ENCODE measurements at regions not wholly inside any gene's neighbourhood (a gene's known extent, or its start where the extent isn't known, plus 50 kb on each side); places are given as distances from the start of the nearest gene placed in this dataset.
"Not testable (repeated sequence)": the region's sequence is repeated elsewhere in the genome, so short reads cannot be mapped to it uniquely, and the experiment has no call there.

DNA sequence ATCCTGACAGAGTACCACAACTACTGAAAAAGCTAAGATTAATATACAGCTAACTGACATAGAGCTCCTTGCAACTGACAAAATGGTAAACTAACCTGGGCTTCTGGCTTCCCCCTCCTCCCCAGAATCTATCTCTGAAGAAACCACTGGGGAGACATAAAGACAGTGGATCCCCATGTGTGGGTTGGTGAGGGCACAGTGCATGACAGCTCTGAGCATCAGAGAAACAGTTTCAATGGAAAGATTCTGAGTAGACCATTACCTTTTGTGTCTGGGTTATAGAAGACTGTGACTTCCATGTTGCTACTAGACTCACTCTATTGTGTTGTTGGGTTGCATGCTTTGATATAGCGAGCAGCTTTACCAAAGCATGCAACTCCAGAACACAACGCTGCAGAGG lies 247.4 kb downstream of the EFCAB11 start:
- ATAC-seq (peak; percentile 81), DNase-seq (no peak)
- H3K4me1 Mint-ChIP-seq: peaks cover 45% of the 10 kb centered on the region
- no peak overlapping the region for H3K4me3 Mint-ChIP-seq
- peaks cover 7% of the 10 kb centered on the region for H3K36me3 Mint-ChIP-seq (ENCODE audit: low read depth)
- H3K9me3 Mint-ChIP-seq: peaks cover 26% of the 10 kb centered on the region
- no peaks in the 10 kb centered on the region for H3K27me3 Mint-ChIP-seq
- H3K27ac Mint-ChIP-seq: no peak overlapping the region

- Mint-ChIP-seq H3K4me1 (peaks cover 54% of the 10 kb centered on the region), H3K27ac (peak overlapping the region; percentile 59)
Measured at GRCh38 chr14:89702876-89703200, 251.7 kb downstream of the EFCAB11 start.

DNA sequence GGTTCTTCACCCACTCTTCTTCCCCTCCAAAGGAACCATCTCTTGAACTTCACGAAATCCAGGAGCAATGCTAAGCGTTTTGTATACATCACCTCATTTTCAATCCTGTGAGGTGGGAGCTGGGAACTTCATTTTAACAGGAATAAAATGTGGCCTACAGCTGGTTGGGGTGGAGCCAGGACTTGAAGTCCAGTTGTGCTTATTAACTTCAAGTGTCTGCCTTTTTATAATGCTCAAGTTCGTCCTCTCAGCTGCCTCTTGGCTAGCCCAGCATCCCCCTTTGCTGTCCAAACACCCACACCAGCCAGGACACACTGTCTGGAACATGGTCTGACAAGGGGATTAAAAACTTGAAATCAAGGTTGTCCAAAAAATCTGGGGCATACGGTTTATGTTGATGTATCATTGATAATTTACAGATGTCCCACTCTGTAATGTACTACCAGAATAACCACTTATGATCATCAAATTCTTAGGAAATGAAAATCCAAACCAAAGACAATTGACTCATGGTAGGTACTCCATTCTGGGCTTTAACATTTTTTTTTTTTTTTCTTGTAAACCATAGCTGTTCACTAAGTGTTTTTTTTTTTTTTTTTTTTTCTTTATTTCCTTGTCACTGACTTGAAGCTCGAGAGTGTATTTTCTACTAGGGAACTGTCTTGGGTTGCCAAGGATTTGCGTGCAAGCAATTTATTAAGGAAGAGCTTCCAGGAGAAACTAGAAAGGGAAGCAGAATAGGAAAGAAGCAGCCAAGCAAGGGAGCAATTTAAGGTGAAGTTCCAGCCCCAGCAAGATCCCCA lies 252.3 kb downstream of the EFCAB11 start:
- ATAC-seq: no peak

More at GRCh38 chr14:89702876-89703200, 251.7 kb downstream of the EFCAB11 start:
- Mint-ChIP-seq H3K27me3 (no peaks in the 10 kb centered on the region), H3K36me3 (ENCODE audit: low read depth) (peaks cover 7% of the 10 kb centered on the region), H3K4me3 (no peak overlapping the region), H3K9me3 (peaks cover 19% of the 10 kb centered on the region)
- no peak for ATAC-seq
- DNase-seq: no peak

DNA sequence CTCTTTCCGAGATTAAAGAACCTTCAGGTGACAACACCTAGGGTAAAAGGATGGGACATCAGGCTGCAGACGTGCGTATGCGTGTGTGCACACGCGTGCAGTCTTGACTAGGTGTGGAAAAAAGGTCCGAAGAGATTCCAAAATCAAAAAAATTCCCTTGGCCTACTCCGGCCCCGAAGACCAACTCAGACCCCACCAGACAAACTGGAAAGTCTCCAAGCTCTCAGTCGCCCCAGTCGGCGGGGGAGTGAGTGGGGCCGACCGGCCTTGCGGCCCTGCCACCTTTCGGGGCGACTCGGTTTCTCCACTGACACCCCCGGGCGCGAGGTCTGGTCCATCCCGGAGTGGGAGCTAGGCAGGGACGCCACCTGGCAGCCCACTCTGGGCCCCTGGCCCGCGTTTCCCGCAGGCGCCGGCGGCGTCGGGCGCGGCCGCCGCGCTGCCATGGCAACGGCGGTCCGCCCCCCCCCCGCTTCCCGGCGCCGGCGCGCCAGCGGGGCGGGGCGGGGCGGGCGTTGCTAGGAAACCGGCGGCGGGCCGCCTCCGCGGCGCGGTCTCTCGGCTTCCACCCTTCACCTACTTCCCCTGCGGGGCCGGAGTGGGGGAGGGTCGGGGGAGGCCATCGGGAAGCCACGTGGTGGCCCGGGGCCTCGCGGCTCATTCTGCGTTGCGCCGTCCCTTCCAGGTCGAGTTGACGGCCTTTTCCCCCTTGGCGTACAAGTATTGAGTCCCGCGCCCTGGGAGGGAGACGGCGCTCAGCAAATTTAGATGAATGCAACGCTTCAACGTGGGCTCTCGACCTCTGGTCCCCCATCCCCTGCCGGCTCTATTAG lies 253.1 kb downstream of the EFCAB11 start:
- H3K4me1 Mint-ChIP-seq: peaks cover 56% of the 10 kb centered on the region
- peak overlapping the region; percentile 65 for H3K4me3 Mint-ChIP-seq
- ATAC-seq (peak; percentile 78), DNase-seq (peak; percentile 90)
- no peaks in the 10 kb centered on the region for H3K27me3 Mint-ChIP-seq
- peak overlapping the region; percentile 92 for H3K27ac Mint-ChIP-seq
- H3K9me3 Mint-ChIP-seq: peaks cover 23% of the 10 kb centered on the region
- peaks cover 11% of the 10 kb centered on the region for H3K36me3 Mint-ChIP-seq (ENCODE audit: low read depth)

More for the DNA sequence above, 252.3 kb downstream of the EFCAB11 start:
- Mint-ChIP-seq H3K36me3 (ENCODE audit: low read depth) (peaks cover 11% of the 10 kb centered on the region), H3K4me1 (peaks cover 57% of the 10 kb centered on the region), H3K27me3 (no peaks in the 10 kb centered on the region), H3K9me3 (peaks cover 23% of the 10 kb centered on the region), H3K4me3 (peak overlapping the region; percentile 65), H3K27ac (peak overlapping the region; percentile 92)
- DNase-seq: no peak

DNA sequence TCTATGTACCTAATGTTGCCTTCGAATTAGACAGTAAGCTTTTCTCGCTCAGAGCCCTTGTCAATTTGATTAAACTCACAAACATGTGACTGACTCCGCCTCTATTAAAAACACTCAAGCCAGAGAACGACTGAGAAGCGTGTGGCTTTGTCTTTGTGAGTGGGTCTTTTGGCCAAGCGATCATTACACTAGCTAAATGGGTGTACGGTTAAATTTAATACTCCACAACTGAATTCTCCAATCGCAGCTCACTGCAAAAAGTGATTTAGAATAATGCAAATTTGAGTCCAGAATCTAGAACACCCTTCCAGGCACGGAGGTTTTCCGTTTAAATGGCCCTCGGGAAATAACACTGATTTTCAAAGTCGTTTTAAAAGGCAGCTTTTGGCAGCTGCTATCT lies 253.7 kb downstream of the EFCAB11 start:
- peaks cover 11% of the 10 kb centered on the region for H3K36me3 Mint-ChIP-seq (ENCODE audit: low read depth)
- H3K4me3 Mint-ChIP-seq: peak overlapping the region; percentile 61
- H3K27me3 Mint-ChIP-seq: no peaks in the 10 kb centered on the region
- no peak for ATAC-seq
- no peak for DNase-seq
- H3K27ac Mint-ChIP-seq: peak overlapping the region; percentile 65
- peaks cover 51% of the 10 kb centered on the region for H3K4me1 Mint-ChIP-seq
- H3K9me3 Mint-ChIP-seq: peaks cover 23% of the 10 kb centered on the region

GRCh38 chr14:89699071-89699470 lies 255.5 kb downstream of the EFCAB11 start:
- ATAC-seq: no peak
- H3K36me3 Mint-ChIP-seq (ENCODE audit: low read depth): peaks cover 11% of the 10 kb centered on the region
- H3K9me3 Mint-ChIP-seq: peaks cover 19% of the 10 kb centered on the region
- H3K4me3 Mint-ChIP-seq: no peak overlapping the region
- no peak for DNase-seq
- H3K4me1 Mint-ChIP-seq: peaks cover 43% of the 10 kb centered on the region
- H3K27me3 Mint-ChIP-seq: no peaks in the 10 kb centered on the region
- H3K27ac Mint-ChIP-seq: no peak overlapping the region

GRCh38 chr14:89697281-89698060 lies 257.1 kb downstream of the EFCAB11 start:
- no peak overlapping the region for H3K4me3 Mint-ChIP-seq
- peak; percentile 35 for ATAC-seq
- H3K27me3 Mint-ChIP-seq: no peaks in the 10 kb centered on the region
- DNase-seq: no peak
- H3K27ac Mint-ChIP-seq: no peak overlapping the region
- peaks cover 27% of the 10 kb centered on the region for H3K4me1 Mint-ChIP-seq
- peaks cover 4% of the 10 kb centered on the region for H3K36me3 Mint-ChIP-seq (ENCODE audit: low read depth)
- H3K9me3 Mint-ChIP-seq: peaks cover 6% of the 10 kb centered on the region

- DNase-seq: no peak
- Mint-ChIP-seq H3K4me3 (no peak overlapping the region), H3K4me1 (peaks cover 17% of the 10 kb centered on the region), H3K27ac (no peak overlapping the region), H3K9me3 (peaks cover 6% of the 10 kb centered on the region), H3K27me3 (no peaks in the 10 kb centered on the region), H3K36me3 (ENCODE audit: low read depth) (peaks cover 4% of the 10 kb centered on the region)
- no peak for ATAC-seq
Measured at GRCh38 chr14:89695846-89696245, 258.7 kb downstream of the EFCAB11 start.

GRCh38 chr14:89690139-89690538 lies 264.4 kb downstream of the EFCAB11 start:
- Mint-ChIP-seq H3K27ac (no peak overlapping the region), H3K9me3 (peaks cover 20% of the 10 kb centered on the region), H3K4me3 (no peak overlapping the region), H3K27me3 (no peaks in the 10 kb centered on the region), H3K36me3 (ENCODE audit: low read depth) (peaks cover 9% of the 10 kb centered on the region), H3K4me1 (peaks cover 11% of the 10 kb centered on the region)
- DNase-seq (no peak), ATAC-seq (no peak)

DNA sequence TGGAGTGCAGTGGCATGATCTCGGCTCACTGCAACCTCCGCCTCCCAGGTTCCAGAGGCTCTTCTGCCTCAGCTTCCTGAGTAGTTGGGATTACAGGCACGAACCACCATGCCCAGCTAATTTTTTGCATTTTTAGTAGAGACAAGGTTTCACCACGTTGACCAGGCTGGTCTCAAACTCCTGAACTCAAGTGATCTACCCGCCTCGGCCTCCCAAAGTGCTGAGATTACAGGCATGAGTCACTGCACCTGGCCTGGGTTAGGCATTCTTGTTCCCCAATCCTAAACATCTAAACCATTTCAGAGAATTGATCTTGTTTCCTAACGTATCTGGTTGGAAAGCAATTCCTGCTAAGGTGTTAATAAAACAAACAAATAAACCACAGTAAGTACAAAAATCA lies 264.8 kb downstream of the EFCAB11 start:
- Mint-ChIP-seq H3K4me1 (peaks cover 11% of the 10 kb centered on the region), H3K9me3 (peaks cover 24% of the 10 kb centered on the region)
- H3K27me3 Mint-ChIP-seq; ATAC-seq; H3K36me3 Mint-ChIP-seq (ENCODE audit: low read depth); H3K4me3 Mint-ChIP-seq; DNase-seq; H3K27ac Mint-ChIP-seq: not testable (repeated sequence)

GRCh38 chr14:89688507-89689211 lies 265.9 kb downstream of the EFCAB11 start:
- Mint-ChIP-seq H3K4me3 (no peak overlapping the region), H3K9me3 (peaks cover 30% of the 10 kb centered on the region), H3K4me1 (peaks cover 13% of the 10 kb centered on the region), H3K27me3 (no peaks in the 10 kb centered on the region), H3K27ac (no peak overlapping the region), H3K36me3 (ENCODE audit: low read depth) (peaks cover 12% of the 10 kb centered on the region)
- DNase-seq: no peak
- ATAC-seq: no peak

DNA sequence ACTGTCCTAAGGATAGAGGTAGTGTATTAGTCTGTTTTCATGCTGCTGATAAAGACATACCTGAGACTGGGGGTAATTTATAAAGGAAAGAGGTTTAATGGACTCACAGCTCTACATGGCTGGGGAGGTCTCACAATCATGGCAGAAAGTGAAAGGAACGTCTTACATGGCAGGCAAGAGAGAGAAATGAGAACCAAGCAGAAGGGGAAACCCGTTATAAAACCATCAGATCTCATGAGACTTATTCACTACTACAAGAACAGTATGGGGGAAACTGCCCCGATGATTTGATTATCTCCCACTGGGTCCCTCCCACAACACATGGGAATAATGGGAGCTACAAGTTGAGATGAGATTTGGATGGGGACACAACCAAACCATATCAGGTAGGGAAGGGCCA lies 267.4 kb downstream of the EFCAB11 start:
- not testable (repeated sequence) for ATAC-seq, H3K27me3 Mint-ChIP-seq, H3K27ac Mint-ChIP-seq, H3K4me3 Mint-ChIP-seq, DNase-seq
- peaks cover 23% of the 10 kb centered on the region for H3K4me1 Mint-ChIP-seq
- peaks cover 39% of the 10 kb centered on the region for H3K9me3 Mint-ChIP-seq
- peaks cover 21% of the 10 kb centered on the region for H3K36me3 Mint-ChIP-seq (ENCODE audit: low read depth)

GRCh38 chr14:89684139-89684538 lies 267.1 kb upstream of the FOXN3 start:
- peaks cover 46% of the 10 kb centered on the region for H3K4me1 Mint-ChIP-seq

More at GRCh38 chr14:89684139-89684538, 267.1 kb upstream of the FOXN3 start:
- ATAC-seq (no peak), DNase-seq (no peak)
- H3K27ac Mint-ChIP-seq: no peak overlapping the region
- H3K4me3 Mint-ChIP-seq: no peak overlapping the region
- H3K36me3 Mint-ChIP-seq (ENCODE audit: low read depth): peaks cover 25% of the 10 kb centered on the region
- peaks cover 39% of the 10 kb centered on the region for H3K9me3 Mint-ChIP-seq
- H3K27me3 Mint-ChIP-seq: no peaks in the 10 kb centered on the region

Measured in activated naive CD8-positive, alpha-beta T cell treated with anti-CD3 and anti-CD28 coated beads, Interleukin-2, amount 50 U/mL, for 24 hours (primary cell).